IMR-90 (cell line): ENCODE measurements at regions not wholly inside any gene's neighbourhood (a gene's known extent, or its start where the extent isn't known, plus 50 kb on each side); places are given as distances from the start of the nearest gene placed in this dataset.

Experiments
- ATAC-seq: fragments of 200-7000 bp; cut with Tn5 transposase; 2 replicates; pipeline ENCODE4 v1.9.1; 2020; ENCODE audit warnings: low read depth, mild to moderate bottlenecking, moderate library complexity
- BruUV-seq: library from RNA; stranded (reverse); fragments of 400-500 nt; replicated peaks from 2 replicates; lab custom pipeline; 2021; lab: Mats Ljungman, UMichigan
- CTCF ChIA-PET: fragments of 300-600 bp; formaldehyde crosslinking; extraction: SDS; loops from one replicate; lab custom pipeline; 2021; ENCODE audit warnings: antibody characterized with exemption; lab: Yijun Ruan, JAX
- POLR2A ChIA-PET: fragments of 300-600 bp; sonication (Branson Sonifier 250); formaldehyde crosslinking; loops from one replicate; lab custom pipeline; 2022; ENCODE audit warnings: antibody characterized with exemption; ENCODE audit not compliant: unreplicated experiment; lab: Charles Lee
- DNase-seq: peaks from one replicate; pipeline ENCODE4 v3.0.0; 2013
- H2AFZ ChIP-seq: replicated peaks from 2 replicates; pipeline ENCODE3; 2013; ENCODE audit warnings: low read length, mild to moderate bottlenecking; ENCODE audit not compliant: poor library complexity
- H2AK5ac ChIP-seq: 2 replicates; pipeline ENCODE4 v1.6.1; 2013; ENCODE audit warnings: low read depth, low read length, inconsistent platforms
- H2AK9ac ChIP-seq: replicated peaks from 2 replicates; pipeline ENCODE3; 2013; ENCODE audit warnings: mild to moderate bottlenecking, low read depth, low read length, moderate library complexity; ENCODE audit not compliant: poor library complexity
- H2BK120ac ChIP-seq: 2 replicates; pipeline ENCODE4 v1.6.1; 2013; ENCODE audit warnings: low read depth, low read length, inconsistent platforms
- H2BK15ac ChIP-seq: 3 replicates; pipeline ENCODE4 v1.6.1; 2013; ENCODE audit warnings: low read depth, low read length, inconsistent platforms
- H2BK20ac ChIP-seq: 2 replicates; pipeline ENCODE4 v1.6.1; 2013; ENCODE audit warnings: low read depth, mild to moderate bottlenecking, inconsistent platforms, low read length, moderate library complexity
- H2BK5ac ChIP-seq: 2 replicates; pipeline ENCODE4 v1.6.1; 2013; ENCODE audit warnings: mild to moderate bottlenecking, low read depth, low read length, inconsistent platforms; ENCODE audit not compliant: poor library complexity, severe bottlenecking
- H3K14ac ChIP-seq: replicated peaks from 2 replicates; pipeline ENCODE4 v1.6.1; 2013; ENCODE audit warnings: low read depth, low read length, inconsistent platforms
- H3K18ac ChIP-seq: 2 replicates; pipeline ENCODE4 v1.6.1; 2013; ENCODE audit warnings: low read depth, low read length, control low read depth
- H3K23ac ChIP-seq: 2 replicates; pipeline ENCODE4 v1.6.1; 2013; ENCODE audit warnings: low read depth, low read length, inconsistent platforms
- H3K27ac ChIP-seq: 2 replicates; pipeline ENCODE4 v1.5.1; 2013; ENCODE audit warnings: mild to moderate bottlenecking, control low read depth, low read length; ENCODE audit not compliant: insufficient read depth
- H3K27me3 ChIP-seq: 2 replicates; pipeline ENCODE4 v1.6.1; 2013; ENCODE audit warnings: low read length; ENCODE audit not compliant: control insufficient read depth, insufficient read depth
- H3K36me3 ChIP-seq: 2 replicates; pipeline ENCODE4 v1.6.1; 2013; ENCODE audit warnings: low read length, mixed read lengths; ENCODE audit not compliant: control insufficient read depth, insufficient read depth
- H3K4ac ChIP-seq: 2 replicates; pipeline ENCODE4 v1.6.1; 2013; ENCODE audit warnings: low read depth, low read length, inconsistent platforms
- H3K4me1 ChIP-seq: 2 replicates; pipeline ENCODE4 v1.6.1; 2013; ENCODE audit warnings: low read length, mixed read lengths; ENCODE audit not compliant: control insufficient read depth, insufficient read depth
- H3K4me2 ChIP-seq: 2 replicates; pipeline ENCODE4 v1.6.1; 2013; ENCODE audit warnings: low read depth, mild to moderate bottlenecking, control low read depth, low read length, moderate library complexity
- H3K4me3 ChIP-seq: 2 replicates; pipeline ENCODE4 v1.5.1; 2013; ENCODE audit warnings: low read depth, mild to moderate bottlenecking, control low read depth, low read length, moderate library complexity; ENCODE audit not compliant: insufficient read depth
- H3K56ac ChIP-seq: 2 replicates; pipeline ENCODE4 v1.6.1; 2013; ENCODE audit warnings: low read length, inconsistent platforms; ENCODE audit not compliant: insufficient read depth; ENCODE audit errors: extremely low read depth
- H3K79me1 ChIP-seq, 2 experiments: 2 replicates each; pipeline ENCODE4 v1.6.1; 2013; ENCODE audit warnings: low read length in 2 of 2, inconsistent platforms in 1 of 2, low read depth in 1 of 2
- H3K9ac ChIP-seq: 2 replicates; pipeline ENCODE4 v1.6.1; 2013; ENCODE audit warnings: low read depth, low read length, control low read depth
- H3K9me1 ChIP-seq: 2 replicates; pipeline ENCODE4 v1.6.1; 2013; ENCODE audit warnings: low read length, inconsistent platforms; ENCODE audit not compliant: insufficient read depth
- H3K9me3 ChIP-seq: 2 replicates; pipeline ENCODE4 v1.6.1; 2013; ENCODE audit warnings: low read length; ENCODE audit not compliant: control insufficient read depth, insufficient read depth
- H4K20me1 ChIP-seq: 2 replicates; pipeline ENCODE4 v1.6.1; 2013; ENCODE audit warnings: low read length, inconsistent platforms; ENCODE audit not compliant: insufficient read depth
- H4K5ac ChIP-seq: 2 replicates; pipeline ENCODE4 v1.6.1; 2013; ENCODE audit warnings: mild to moderate bottlenecking, low read depth, low read length, control low read depth
- H4K8ac ChIP-seq, 2 experiments: 2 replicates each; pipeline ENCODE4 v1.6.1; 2013; ENCODE audit warnings: low read depth in 2 of 2, low read length in 2 of 2, control low read depth in 1 of 2, inconsistent platforms in 1 of 2
- H4K91ac ChIP-seq: 2 replicates; pipeline ENCODE4 v1.6.1; 2013; ENCODE audit warnings: low read depth, low read length, inconsistent platforms; ENCODE audit not compliant: insufficient read depth
- BHLHE40 ChIP-seq: fragments of 150-350 bp; IDR thresholded peaks from 2 replicates; pipeline ENCODE4 v1.6.1; 2016; ENCODE audit warnings: mild to moderate bottlenecking, low read depth, low read length
- MAFK ChIP-seq: IDR thresholded peaks from 2 replicates; pipeline ENCODE4 v1.6.1; 2012; ENCODE audit warnings: low read depth, low read length, improper control_type of control experiment
- RAD21 ChIP-seq: IDR thresholded peaks from 2 replicates; pipeline ENCODE4 v1.6.1; 2012; ENCODE audit warnings: low read length, improper control_type of control experiment
- SMC3 ChIP-seq: fragments of 150-350 bp; IDR thresholded peaks from 2 replicates; pipeline ENCODE4 v1.6.1; 2016; ENCODE audit warnings: low read depth, mild to moderate bottlenecking, antibody characterized with exemption, low read length, moderate library complexity
- WGBS, 2 experiments: methylation state at CpG; one replicate each; pipeline versions ENCODE4 v1.1.5 to v1.1.7; 2013; ENCODE audit warnings: missing lambda C conversion rate in 2 of 2; ENCODE audit not compliant: insufficient read length in 1 of 2; ENCODE audit errors: extremely low coverage in 2 of 2; 5-methylcytosine and 5-hydroxymethylcytosine counted together
- dilution Hi-C: fragments of 300-500 bp; cut with HindIII; formaldehyde crosslinking; loops from one replicate; pipeline ENCODE4 v1.14.3; 2018; ENCODE audit warnings: low sequenced_read_pairs; ENCODE audit not compliant: unreplicated experiment
- in situ Hi-C: fragments of 300-500 bp; cut with MboI; formaldehyde crosslinking; loops from 3 replicates; pipeline ENCODE4 v1.14.3; 2019; ENCODE audit warnings: low sequenced_read_pairs, inconsistent platforms, mixed read lengths
- intact Hi-C: fragments of 100-400 bp; cut with micrococcal nuclease; formaldehyde crosslinking; loops from 2 replicates; pipeline ENCODE4 v1.10.0; 2022
- TF ChIP-seq, protein P1 (sequence below): conservative IDR thresholded peaks from 2 replicates; pipeline ENCODE4 v1.5.1; 2012; ENCODE audit warnings: mild to moderate bottlenecking, low read depth, low read length, improper control_type of control experiment

DNA sequence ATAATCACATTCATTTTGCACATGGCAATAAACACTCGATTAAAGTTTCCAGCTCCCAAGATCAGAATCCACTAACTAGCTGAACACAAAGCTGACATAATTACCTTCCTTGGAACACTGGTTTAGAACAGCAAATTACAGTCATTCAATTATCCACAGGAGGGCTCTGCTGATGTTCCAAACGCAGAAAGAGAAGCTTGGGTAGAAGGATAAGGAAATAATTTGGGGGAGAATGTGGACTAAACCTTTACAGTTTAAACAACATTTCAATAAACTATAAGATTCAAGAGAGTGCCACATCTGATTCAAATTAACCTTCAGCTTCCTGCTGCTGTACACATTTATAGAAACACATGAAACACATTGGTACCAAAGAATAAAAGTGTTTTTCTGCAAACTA, 67.8 kb upstream of the ARL4C start:
- H2BK15ac ChIP-seq = no peak overlapping the region; the same call in 2 of the 3 replicates
- peak overlapping the region; percentile 44; the same call in 1 of the 2 replicates for H4K5ac ChIP-seq
- no CpG with 5 or more reads among the region's 2 CpGs for WGBS, 2 experiments
- no peak overlapping the region for H3K14ac ChIP-seq
- intact Hi-C loops (loop anchor here (1.0 to 2.0 kb wide), 2 partner anchors 66 to 386 kb away; no protein-coding TSS in a partner anchor), in situ Hi-C loops (no loop called here), dilution Hi-C loops (loop anchor here (25.0 kb wide), 1 partner anchor 548 kb away; no protein-coding TSS in a partner anchor)
- TF ChIP-seq, protein P1, sequence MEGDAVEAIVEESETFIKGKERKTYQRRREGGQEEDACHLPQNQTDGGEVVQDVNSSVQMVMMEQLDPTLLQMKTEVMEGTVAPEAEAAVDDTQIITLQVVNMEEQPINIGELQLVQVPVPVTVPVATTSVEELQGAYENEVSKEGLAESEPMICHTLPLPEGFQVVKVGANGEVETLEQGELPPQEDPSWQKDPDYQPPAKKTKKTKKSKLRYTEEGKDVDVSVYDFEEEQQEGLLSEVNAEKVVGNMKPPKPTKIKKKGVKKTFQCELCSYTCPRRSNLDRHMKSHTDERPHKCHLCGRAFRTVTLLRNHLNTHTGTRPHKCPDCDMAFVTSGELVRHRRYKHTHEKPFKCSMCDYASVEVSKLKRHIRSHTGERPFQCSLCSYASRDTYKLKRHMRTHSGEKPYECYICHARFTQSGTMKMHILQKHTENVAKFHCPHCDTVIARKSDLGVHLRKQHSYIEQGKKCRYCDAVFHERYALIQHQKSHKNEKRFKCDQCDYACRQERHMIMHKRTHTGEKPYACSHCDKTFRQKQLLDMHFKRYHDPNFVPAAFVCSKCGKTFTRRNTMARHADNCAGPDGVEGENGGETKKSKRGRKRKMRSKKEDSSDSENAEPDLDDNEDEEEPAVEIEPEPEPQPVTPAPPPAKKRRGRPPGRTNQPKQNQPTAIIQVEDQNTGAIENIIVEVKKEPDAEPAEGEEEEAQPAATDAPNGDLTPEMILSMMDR = peak; percentile 56
- TF ChIP-seq SMC3 (peak; percentile 61), BHLHE40 (no peak), RAD21 (peak; percentile 71), MAFK (no peak)
- H2BK120ac ChIP-seq = peak overlapping the region; percentile 21
- no peaks in the 10 kb centered on the region for H3K9me3 ChIP-seq
- no peak overlapping the region for H3K56ac ChIP-seq
- H3K36me3 ChIP-seq = no peaks in the 10 kb centered on the region
- H3K18ac ChIP-seq = peak overlapping the region; percentile 38
- 0 out of 2 replicates have a peak overlapping the region, but pooled peaks have one; percentile 6 for H2BK20ac ChIP-seq
- H3K9me1 ChIP-seq = peaks cover 3% of the 10 kb centered on the region; the same call in 1 of the 2 replicates
- no peaks in the 10 kb centered on the region for H4K20me1 ChIP-seq
- ChIA-PET CTCF (interaction anchor here (0.6 to 2.3 kb wide), 13 partner anchors 8 to 543 kb away, joined by 3 to 10 read pairs (median 4); no protein-coding TSS in a partner anchor), POLR2A (interaction anchor here (0.8 to 1.0 kb wide), 2 partner anchors 392 to 401 kb away, joined by 4 to 5 read pairs; no protein-coding TSS in a partner anchor)
- peak overlapping the region; percentile 4; the same call in 1 of the 2 replicates for H3K4ac ChIP-seq
- no peak overlapping the region for H3K4me3 ChIP-seq
- no peaks in the 10 kb centered on the region for H3K79me1 ChIP-seq
- 0 out of 2 replicates have a peak overlapping the region, but pooled peaks have one; percentile 42 for H3K9ac ChIP-seq
- no peak overlapping the region for H2AK5ac ChIP-seq
- H4K91ac ChIP-seq = peak overlapping the region; percentile 10; the same call in 1 of the 2 replicates
- ATAC-seq = peak; percentile 87
- no TSS peak for BruUV-seq
- no peak overlapping the region for H2AK9ac ChIP-seq
- peaks cover 8% of the 10 kb centered on the region for H3K4me1 ChIP-seq
- H3K23ac ChIP-seq = no peak overlapping the region
- no peak overlapping the region for H2AFZ ChIP-seq
- no peaks in the 10 kb centered on the region; the same call in 1 of the 2 replicates for H3K27me3 ChIP-seq
- peak overlapping the region; percentile 36 for H2BK5ac ChIP-seq
- peak overlapping the region in 1 of 2 experiments; percentile 44; a peak in 1 of 4 replicates for H4K8ac ChIP-seq
- peak; percentile 80 for DNase-seq
- no peak overlapping the region; the same call in 1 of the 2 replicates for H3K27ac ChIP-seq
- no peak overlapping the region for H3K4me2 ChIP-seq
